Esophagus squamous epithelium (tissue), 4 donors: ENCODE measurements at regions not wholly inside any gene's neighbourhood (a gene's known extent, or its start where the extent isn't known, plus 50 kb on each side); places are given as distances from the start of the nearest gene placed in this dataset.

Experiments
- CTCF ChIP-seq, 6 experiments: fragments of 450-650 bp in 4 of 6; fragments of 200-600 bp in 2 of 6; sonication (generic) in 2 of 6; IDR thresholded peaks; one replicate each; pipeline ENCODE4 v1.5.1; 2016 to 2019; ENCODE audit warnings: antibody characterized with exemption in 6 of 6, mild to moderate bottlenecking in 4 of 6, moderate library complexity in 4 of 6
- POLR2A ChIP-seq, 4 donors: fragments of 450-650 bp; IDR thresholded peaks; one replicate each; pipeline ENCODE4 v1.6.1; 2017; ENCODE audit warnings: antibody characterized with exemption in 4 of 4, mild to moderate bottlenecking in 4 of 4, moderate library complexity in 3 of 4

GRCh38 chr2:104402825-104403224, 451.1 kb upstream of the POU3F3 start:
- no peak for TF ChIP-seq POLR2A (IDR thresholded peaks at IDR 0.05)
- TF ChIP-seq CTCF (IDR thresholded peaks at IDR 0.05), result no peak
